ENCODE measurements at regions not wholly inside any gene's neighbourhood (a gene's known extent, or its start where the extent isn't known, plus 50 kb on each side); places are given as distances from the start of the nearest gene placed in this dataset.

DNA sequence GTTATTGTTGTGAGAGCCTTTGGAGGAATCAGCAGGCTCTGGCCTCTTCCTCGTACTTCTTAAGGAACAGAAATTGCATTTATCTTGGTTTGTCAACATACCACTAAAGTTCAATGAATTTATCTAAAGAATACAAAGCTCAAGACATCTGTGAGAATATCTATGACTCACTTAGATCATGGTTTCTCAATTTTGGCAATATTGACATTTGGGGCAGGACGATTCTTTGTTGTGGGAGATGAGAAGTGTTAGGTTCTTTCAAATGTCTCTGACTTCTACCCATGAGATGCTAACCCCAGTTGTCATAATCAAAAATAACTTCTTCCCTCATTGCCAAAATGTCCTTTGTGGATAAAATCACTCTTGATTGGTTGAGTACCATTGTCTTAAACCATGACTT lies 1190.3 kb downstream of the GALC start:
- TF ChIP-seq, protein P1, sequence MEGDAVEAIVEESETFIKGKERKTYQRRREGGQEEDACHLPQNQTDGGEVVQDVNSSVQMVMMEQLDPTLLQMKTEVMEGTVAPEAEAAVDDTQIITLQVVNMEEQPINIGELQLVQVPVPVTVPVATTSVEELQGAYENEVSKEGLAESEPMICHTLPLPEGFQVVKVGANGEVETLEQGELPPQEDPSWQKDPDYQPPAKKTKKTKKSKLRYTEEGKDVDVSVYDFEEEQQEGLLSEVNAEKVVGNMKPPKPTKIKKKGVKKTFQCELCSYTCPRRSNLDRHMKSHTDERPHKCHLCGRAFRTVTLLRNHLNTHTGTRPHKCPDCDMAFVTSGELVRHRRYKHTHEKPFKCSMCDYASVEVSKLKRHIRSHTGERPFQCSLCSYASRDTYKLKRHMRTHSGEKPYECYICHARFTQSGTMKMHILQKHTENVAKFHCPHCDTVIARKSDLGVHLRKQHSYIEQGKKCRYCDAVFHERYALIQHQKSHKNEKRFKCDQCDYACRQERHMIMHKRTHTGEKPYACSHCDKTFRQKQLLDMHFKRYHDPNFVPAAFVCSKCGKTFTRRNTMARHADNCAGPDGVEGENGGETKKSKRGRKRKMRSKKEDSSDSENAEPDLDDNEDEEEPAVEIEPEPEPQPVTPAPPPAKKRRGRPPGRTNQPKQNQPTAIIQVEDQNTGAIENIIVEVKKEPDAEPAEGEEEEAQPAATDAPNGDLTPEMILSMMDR (conservative IDR thresholded peaks at IDR 0.05) = no peak
- no peak for TF ChIP-seq ZFX (IDR thresholded peaks at IDR 0.05)

Measured in C4-2B (cell line).